NCI-H748 (cell line): ENCODE measurements at regions not wholly inside any gene's neighbourhood (a gene's known extent, or its start where the extent isn't known, plus 50 kb on each side); places are given as distances from the start of the nearest gene placed in this dataset.

Experiments
- DNase-seq: peaks from one replicate; lab custom pipeline; 2025; ENCODE audit not compliant: unreplicated experiment; lab: John Stamatoyannopoulos, UW

- no peak for DNase-seq
These were observed 414.9 kb downstream of the PTPRU start for GRCh38 chr1:29651246-29651645.

GRCh38 chr1:29650476-29650875 is 414.2 kb downstream of the PTPRU start:
- DNase-seq = no peak

GRCh38 chr1:29650041-29650400 is 413.7 kb downstream of the PTPRU start:
- DNase-seq = peak; percentile 22

- DNase-seq = peak; percentile 12
These were observed 413.1 kb downstream of the PTPRU start for GRCh38 chr1:29649189-29650040.

- no peak for DNase-seq
These were observed 412.5 kb downstream of the PTPRU start for GRCh38 chr1:29648798-29649188.

- no peak for DNase-seq
These were observed 411.7 kb downstream of the PTPRU start for GRCh38 chr1:29648026-29648425.

- DNase-seq = no peak
These were observed 411.3 kb downstream of the PTPRU start for GRCh38 chr1:29647581-29647980.

GRCh38 chr1:29646161-29646775 is 409.9 kb downstream of the PTPRU start:
- DNase-seq = no peak

GRCh38 chr1:29645586-29645985 is 409.3 kb downstream of the PTPRU start:
- no peak for DNase-seq

GRCh38 chr1:29644812-29645211 is 408.5 kb downstream of the PTPRU start:
- no peak for DNase-seq

GRCh38 chr1:29643838-29644440 is 407.6 kb downstream of the PTPRU start:
- no peak for DNase-seq

- DNase-seq = no peak
These were observed 407.0 kb downstream of the PTPRU start for GRCh38 chr1:29643281-29643680.

- no peak for DNase-seq
These were observed 406.2 kb downstream of the PTPRU start for GRCh38 chr1:29642519-29642918.

- no peak for DNase-seq
These were observed 405.6 kb downstream of the PTPRU start for GRCh38 chr1:29641921-29642320.

GRCh38 chr1:29640428-29640785 is 404.1 kb downstream of the PTPRU start:
- DNase-seq = no peak

GRCh38 chr1:29639741-29640427 is 403.6 kb downstream of the PTPRU start:
- no peak for DNase-seq

GRCh38 chr1:29639156-29639736 is 402.9 kb downstream of the PTPRU start:
- DNase-seq = no peak

GRCh38 chr1:29638281-29638680 is 402.0 kb downstream of the PTPRU start:
- no peak for DNase-seq

GRCh38 chr1:29636936-29637335 is 400.6 kb downstream of the PTPRU start:
- no peak for DNase-seq

- no peak for DNase-seq
These were observed 399.4 kb downstream of the PTPRU start for GRCh38 chr1:29635501-29636263.
